MM.1S (cell line): ENCODE measurements at regions not wholly inside any gene's neighbourhood (a gene's known extent, or its start where the extent isn't known, plus 50 kb on each side); places are given as distances from the start of the nearest gene placed in this dataset.

Experiments used
- DNase-seq: peaks from one replicate; pipeline ENCODE4 v3.0.0-alpha.2; 2015
- H2AFZ ChIP-seq: fragments of 300-600 bp; sonication (generic); 2 replicates; pipeline ENCODE4 v1.6.0; 2016; ENCODE audit warnings: antibody characterized with exemption, low read length
- H3F3A ChIP-seq: fragments of 300-600 bp; sonication (generic); 2 replicates; pipeline ENCODE4 v1.6.1; 2016; ENCODE audit warnings: mild to moderate bottlenecking, antibody characterized with exemption, low read length, moderate library complexity, mixed read lengths; ENCODE audit not compliant: insufficient read depth
- H3K27ac ChIP-seq: fragments of 300-600 bp; sonication (generic); 2 replicates; pipeline ENCODE4 v1.5.1; 2016; ENCODE audit warnings: mild to moderate bottlenecking, low read length
- H3K27me3 ChIP-seq: fragments of 300-600 bp; sonication (generic); replicated peaks from 2 replicates; pipeline ENCODE4 v1.6.0; 2016; ENCODE audit warnings: low read length; ENCODE audit not compliant: insufficient read depth
- H3K36me3 ChIP-seq: fragments of 300-600 bp; sonication (generic); replicated peaks from 2 replicates; pipeline ENCODE4 v1.6.1; 2016; ENCODE audit warnings: mild to moderate bottlenecking, low read length, mixed read lengths; ENCODE audit not compliant: insufficient read depth
- H3K4me1 ChIP-seq: fragments of 300-600 bp; sonication (generic); 2 replicates; pipeline ENCODE4 v1.6.1; 2016; ENCODE audit warnings: low read length, mixed read lengths
- H3K4me2 ChIP-seq: fragments of 300-600 bp; sonication (generic); 2 replicates; pipeline ENCODE4 v1.6.0; 2016; ENCODE audit warnings: low read depth, low read length
- H3K4me3 ChIP-seq: fragments of 300-600 bp; sonication (generic); 2 replicates; pipeline ENCODE4 v1.5.1; 2016; ENCODE audit warnings: low read length, mixed read lengths
- H3K79me2 ChIP-seq: fragments of 300-600 bp; sonication (generic); 2 replicates; pipeline ENCODE4 v1.6.1; 2016; ENCODE audit warnings: mixed run types, low read length, mixed read lengths
- H3K9ac ChIP-seq: fragments of 300-600 bp; sonication (generic); 2 replicates; pipeline ENCODE4 v1.6.1; 2016; ENCODE audit warnings: low read length, mixed read lengths
- H3K9me2 ChIP-seq: fragments of 300-600 bp; sonication (generic); replicated peaks from 2 replicates; pipeline ENCODE4 v1.6.1; 2016; ENCODE audit warnings: mild to moderate bottlenecking, low read length, mixed read lengths; ENCODE audit not compliant: insufficient read depth
- H3K9me3 ChIP-seq: fragments of 300-600 bp; sonication (generic); replicated peaks from 2 replicates; pipeline ENCODE4 v1.6.1; 2016; ENCODE audit warnings: mild to moderate bottlenecking, low read length, mixed read lengths; ENCODE audit not compliant: insufficient read depth
- H4K20me1 ChIP-seq: fragments of 300-600 bp; sonication (generic); 2 replicates; pipeline ENCODE4 v1.6.1; 2016; ENCODE audit warnings: mild to moderate bottlenecking, low read length, moderate library complexity, mixed read lengths; ENCODE audit not compliant: insufficient read depth
- CTCF ChIP-seq: fragments of 300-600 bp; sonication (generic); IDR thresholded peaks from 2 replicates; pipeline ENCODE4 v1.5.1; 2016; ENCODE audit warnings: antibody characterized with exemption, low read length, mixed read lengths
- EZH2 ChIP-seq: fragments of 300-600 bp; sonication (generic); optimal IDR thresholded peaks from 2 replicates; pipeline ENCODE3; 2017; ENCODE audit warnings: low read depth, mild to moderate bottlenecking, antibody characterized with exemption, low read length, mixed read lengths
- EZH2phosphoT487 ChIP-seq: fragments of 300-600 bp; sonication (generic); IDR thresholded peaks from 2 replicates; pipeline ENCODE4 v1.6.1; 2018; ENCODE audit warnings: antibody characterized with exemption, low read length

- no peaks in the 10 kb centered on the region for H3K9me2 ChIP-seq
- H2AFZ ChIP-seq = no peak overlapping the region
- no peaks in the 10 kb centered on the region for H3K36me3 ChIP-seq
- no peaks in the 10 kb centered on the region for H3K79me2 ChIP-seq
- H3K27me3 ChIP-seq = no peaks in the 10 kb centered on the region
- H3K9me3 ChIP-seq = no peaks in the 10 kb centered on the region
- H3K4me2 ChIP-seq = no peak overlapping the region
- no peaks in the 10 kb centered on the region for H3F3A ChIP-seq
- no peaks in the 10 kb centered on the region for H3K4me1 ChIP-seq
- no peak overlapping the region for H3K4me3 ChIP-seq
- no peak for DNase-seq
- TF ChIP-seq EZH2phosphoT487 = no peak
- TF ChIP-seq EZH2 = no peak
- no peak for TF ChIP-seq CTCF
- H3K9ac ChIP-seq = no peak overlapping the region
- H4K20me1 ChIP-seq = no peaks in the 10 kb centered on the region
- H3K27ac ChIP-seq = no peak overlapping the region
Measured at GRCh38 chr5:3282841-3283240, 312.8 kb upstream of the IRX1 start.

- Histone ChIP-seq H4K20me1 (no peaks in the 10 kb centered on the region), H3K4me3 (no peak overlapping the region), H3K27ac (no peak overlapping the region), H3K4me2 (no peak overlapping the region), H3K9ac (no peak overlapping the region), H3K9me2 (no peaks in the 10 kb centered on the region), H2AFZ (no peak overlapping the region), H3F3A (no peaks in the 10 kb centered on the region), H3K27me3 (no peaks in the 10 kb centered on the region), H3K36me3 (no peaks in the 10 kb centered on the region), H3K79me2 (no peaks in the 10 kb centered on the region), H3K4me1 (no peaks in the 10 kb centered on the region), H3K9me3 (no peaks in the 10 kb centered on the region)
- DNase-seq = no peak
- TF ChIP-seq EZH2phosphoT487 (no peak), EZH2 (no peak)
Measured at GRCh38 chr5:3281366-3281765, 314.3 kb upstream of the IRX1 start.

- H2AFZ ChIP-seq = no peak overlapping the region
- H3K4me1 ChIP-seq = no peaks in the 10 kb centered on the region
- no peak overlapping the region for H3K4me2 ChIP-seq
- H3K27ac ChIP-seq = no peak overlapping the region
- TF ChIP-seq EZH2phosphoT487 (no peak), CTCF (no peak), EZH2 (no peak)
- H3K9me3 ChIP-seq = no peaks in the 10 kb centered on the region
- H3K79me2 ChIP-seq = no peaks in the 10 kb centered on the region
- no peaks in the 10 kb centered on the region for H4K20me1 ChIP-seq
- H3K4me3 ChIP-seq = no peak overlapping the region
- H3F3A ChIP-seq = no peaks in the 10 kb centered on the region
- no peaks in the 10 kb centered on the region for H3K36me3 ChIP-seq
- no peak overlapping the region for H3K9ac ChIP-seq
- DNase-seq = no peak
- no peaks in the 10 kb centered on the region for H3K9me2 ChIP-seq
- H3K27me3 ChIP-seq = no peaks in the 10 kb centered on the region
Measured at GRCh38 chr5:3278643-3279042, 317.0 kb upstream of the IRX1 start.

- H3K27me3 ChIP-seq = no peaks in the 10 kb centered on the region
- H3K4me1 ChIP-seq = no peaks in the 10 kb centered on the region
- H3K27ac ChIP-seq = no peak overlapping the region
- H3K9me2 ChIP-seq = no peaks in the 10 kb centered on the region
- DNase-seq = no peak
- no peaks in the 10 kb centered on the region for H4K20me1 ChIP-seq
- H3K9ac ChIP-seq = no peak overlapping the region
- no peaks in the 10 kb centered on the region for H3F3A ChIP-seq
- H3K4me2 ChIP-seq = no peak overlapping the region
- H3K9me3 ChIP-seq = no peaks in the 10 kb centered on the region
- no peaks in the 10 kb centered on the region for H3K36me3 ChIP-seq
- no peak overlapping the region for H3K4me3 ChIP-seq
- TF ChIP-seq CTCF (no peak), EZH2phosphoT487 (no peak), EZH2 (no peak)
- H2AFZ ChIP-seq = no peak overlapping the region
- no peaks in the 10 kb centered on the region for H3K79me2 ChIP-seq
Measured at GRCh38 chr5:3277590-3278196, 317.9 kb upstream of the IRX1 start.
